SW480 (cell line): ENCODE measurements at regions not wholly inside any gene's neighbourhood (a gene's known extent, or its start where the extent isn't known, plus 50 kb on each side); places are given as distances from the start of the nearest gene placed in this dataset.
"Not testable (repeated sequence)": the region's sequence is repeated elsewhere in the genome, so short reads cannot be mapped to it uniquely, and the experiment has no call there.

Experiments used
- DNase-seq: peaks from one replicate; pipeline ENCODE4 v3.0.0-alpha.2; 2016; ENCODE audit warnings: low spot score

GRCh38 chr6:22106961-22107360 is 189.9 kb downstream of the PRL start:
- no peak for DNase-seq

GRCh38 chr6:22108199-22108598 is 188.6 kb downstream of the PRL start:
- no peak for DNase-seq

- DNase-seq: no peak
Observed at GRCh38 chr6:22110061-22110460, 186.8 kb downstream of the PRL start.

GRCh38 chr6:22112461-22112860 is 184.4 kb downstream of the PRL start:
- no peak for DNase-seq

GRCh38 chr6:22113026-22113766 is 183.6 kb downstream of the PRL start:
- DNase-seq: peak; percentile 1

GRCh38 chr6:22115559-22115958 is 181.3 kb downstream of the PRL start:
- DNase-seq: no peak

- no peak for DNase-seq
Observed at GRCh38 chr6:22117631-22118030, 179.2 kb downstream of the PRL start.

GRCh38 chr6:22119500-22119899 is 177.3 kb downstream of the PRL start:
- no peak for DNase-seq

- no peak for DNase-seq
Observed at GRCh38 chr6:22124756-22125155, 172.1 kb downstream of the PRL start.

GRCh38 chr6:22126910-22127309 is 169.9 kb downstream of the PRL start:
- DNase-seq: no peak

GRCh38 chr6:22129751-22130150 is 167.1 kb downstream of the PRL start:
- no peak for DNase-seq

GRCh38 chr6:22132656-22133055 is 164.2 kb downstream of the PRL start:
- no peak for DNase-seq

GRCh38 chr6:22133357-22133756 is 163.5 kb downstream of the PRL start:
- no peak for DNase-seq

- no peak for DNase-seq
Observed at GRCh38 chr6:22134308-22134707, 162.5 kb downstream of the PRL start.

GRCh38 chr6:22135395-22135794 is 161.4 kb downstream of the PRL start:
- DNase-seq: no peak

GRCh38 chr6:22140736-22141135 is 156.1 kb downstream of the PRL start:
- DNase-seq: not testable (repeated sequence)

- peak; percentile 1 for DNase-seq
Observed at GRCh38 chr6:22141241-22141745, 155.5 kb downstream of the PRL start.

- no peak for DNase-seq
Observed at GRCh38 chr6:22142856-22143255, 154.0 kb downstream of the PRL start.

GRCh38 chr6:22145376-22145775 is 151.5 kb downstream of the PRL start:
- no peak for DNase-seq

- DNase-seq: no peak
Observed at GRCh38 chr6:22145823-22146677, 150.8 kb downstream of the PRL start.

- DNase-seq: no peak
Observed at GRCh38 chr6:22146678-22146930, 150.2 kb downstream of the PRL start.

- no peak for DNase-seq
Observed at GRCh38 chr6:22146931-22147701, 149.7 kb downstream of the PRL start.
